GM21737 (cell line): ENCODE measurements at regions not wholly inside any gene's neighbourhood (a gene's known extent, or its start where the extent isn't known, plus 50 kb on each side); places are given as distances from the start of the nearest gene placed in this dataset.

ENCODE experiments used
- ATAC-seq: cut with Tn5 transposase; IDR thresholded peaks from one replicate; pipeline ENCODE4 v1.9.1; 2021; ENCODE audit warnings: mild to moderate bottlenecking, moderate library complexity; ENCODE audit not compliant: unreplicated experiment

GRCh38 chr6:80667006-80667405, 560.5 kb downstream of the BCKDHB start:
- no peak for ATAC-seq

DNA sequence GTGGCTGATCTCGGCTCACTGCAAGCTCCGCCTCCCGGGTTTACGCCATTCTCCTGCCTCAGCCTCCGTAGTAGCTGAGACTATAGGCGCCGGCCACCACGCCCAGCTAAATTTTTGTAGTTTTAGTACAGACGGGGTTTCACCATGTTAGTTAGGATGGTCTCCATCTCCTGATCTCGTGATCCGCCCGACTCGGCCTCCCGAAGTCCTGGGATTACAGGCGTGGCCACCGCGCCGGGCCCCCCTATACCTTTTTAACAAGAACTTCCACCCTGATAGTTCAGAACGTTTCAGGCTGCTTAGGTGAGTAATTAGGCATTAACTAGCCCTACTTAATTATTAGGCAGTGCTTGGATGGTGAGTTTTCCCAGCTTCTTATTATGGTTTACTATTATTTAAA, 552.5 kb downstream of the BCKDHB start:
- no peak for ATAC-seq

DNA sequence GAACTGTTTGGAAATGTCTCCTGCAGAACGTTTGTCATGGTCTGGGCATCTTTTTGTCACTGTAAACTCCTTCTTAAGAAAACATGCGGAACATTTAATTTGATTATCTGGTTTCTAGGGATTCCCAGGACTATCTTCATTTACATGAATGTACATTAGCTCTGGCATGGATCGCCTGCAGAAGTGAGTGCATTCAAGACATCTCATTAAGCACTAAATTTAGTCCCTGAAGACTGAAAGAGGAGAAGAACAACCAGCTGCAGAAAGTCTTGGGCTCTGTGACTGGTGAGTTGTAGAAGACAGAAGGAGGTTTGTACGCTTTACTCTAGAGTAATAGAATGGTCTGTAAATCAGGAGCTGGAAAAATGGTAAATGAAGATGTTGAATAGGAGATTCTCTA, 540.7 kb downstream of the BCKDHB start:
- ATAC-seq, result no peak

DNA sequence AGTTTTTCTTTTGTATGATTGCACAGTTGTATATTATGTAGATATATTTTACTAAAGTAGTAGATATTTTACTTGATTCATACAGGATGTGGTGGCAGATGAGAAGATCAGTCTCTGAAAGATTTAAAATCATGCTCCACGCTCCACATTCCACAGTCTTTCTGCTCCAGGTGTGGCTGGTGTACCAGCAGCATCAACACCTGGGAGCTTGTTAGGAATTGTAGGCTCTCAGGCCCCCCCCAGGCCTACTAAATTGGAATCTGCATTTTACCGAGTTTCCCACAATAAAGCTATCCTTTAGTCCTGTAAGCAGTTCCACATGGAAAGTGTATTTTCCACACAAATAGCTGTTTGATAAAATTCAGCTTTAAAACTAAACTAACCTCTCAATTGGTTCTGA, 537.4 kb downstream of the BCKDHB start:
- ATAC-seq, result no peak

DNA sequence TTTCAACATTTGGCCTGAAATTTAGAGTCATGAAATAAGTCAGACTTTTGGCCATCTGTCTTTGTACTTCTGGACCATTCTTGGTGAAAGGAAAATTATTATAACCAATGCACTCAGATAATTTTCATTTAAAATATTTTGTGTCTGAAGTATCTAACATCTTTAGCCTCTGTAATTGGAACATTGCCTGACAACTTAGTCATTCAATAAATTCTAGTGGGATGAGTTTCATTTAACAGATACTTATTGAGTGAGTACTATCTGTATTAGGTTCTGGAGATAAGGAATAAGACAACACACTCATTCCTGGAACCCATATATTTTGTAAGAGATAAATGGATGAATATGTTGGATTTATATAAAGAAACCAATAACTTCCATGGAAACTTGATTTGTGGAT, 536.0 kb downstream of the BCKDHB start:
- no peak for ATAC-seq

GRCh38 chr6:80641591-80641990, 535.1 kb downstream of the BCKDHB start:
- no peak for ATAC-seq

GRCh38 chr6:80640176-80640575, 533.7 kb downstream of the BCKDHB start:
- ATAC-seq, result no peak

DNA sequence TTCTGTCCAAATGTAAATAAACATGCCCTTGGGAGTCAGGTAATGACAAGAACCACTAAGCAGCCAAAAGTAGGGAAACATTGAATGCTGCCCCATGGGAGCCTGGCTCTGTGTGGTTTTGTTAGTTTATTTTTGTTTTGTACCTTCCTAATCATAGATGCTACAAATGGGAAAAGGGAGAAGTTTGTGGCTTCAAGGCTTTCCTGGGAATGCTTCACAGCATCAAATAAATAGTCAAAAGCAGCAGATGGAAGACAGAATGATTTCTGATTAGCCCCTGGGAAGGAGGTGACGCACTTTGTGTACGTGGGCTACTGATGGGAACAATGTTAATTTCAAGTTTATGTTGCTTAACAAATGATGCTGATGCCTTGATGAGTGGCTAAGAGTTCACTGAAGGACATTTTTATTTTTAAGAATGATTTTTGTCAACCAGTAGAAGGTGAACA, 532.7 kb downstream of the BCKDHB start:
- no peak for ATAC-seq

GRCh38 chr6:80638213-80639055, 532.0 kb downstream of the BCKDHB start:
- ATAC-seq, result no peak

DNA sequence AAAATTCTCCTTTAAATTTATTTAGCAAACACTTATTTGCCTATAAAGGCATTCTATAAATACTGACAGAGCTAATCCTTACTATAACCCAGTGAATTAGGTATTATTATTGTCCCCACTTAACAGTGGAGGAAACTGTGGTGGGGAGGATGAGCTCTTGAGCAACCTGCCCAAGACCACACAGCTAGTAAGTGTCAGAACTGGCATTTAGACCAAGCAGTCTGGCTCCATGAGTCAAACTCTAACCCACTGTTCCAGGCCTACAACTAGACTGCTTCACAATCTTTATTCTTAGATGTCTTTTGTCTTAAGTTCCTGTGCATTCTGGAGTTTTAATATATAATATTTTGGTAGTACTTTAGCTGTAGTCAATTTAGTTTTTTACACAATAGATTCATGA, 530.8 kb downstream of the BCKDHB start:
- no peak for ATAC-seq

GRCh38 chr6:80636689-80637088, 530.2 kb downstream of the BCKDHB start:
- no peak for ATAC-seq

- no peak for ATAC-seq
Observed at GRCh38 chr6:80633412-80633811, 526.9 kb downstream of the BCKDHB start.

GRCh38 chr6:80625405-80625804, 518.9 kb downstream of the BCKDHB start:
- no peak for ATAC-seq

GRCh38 chr6:80623066-80623815, 516.8 kb downstream of the BCKDHB start:
- ATAC-seq, result no peak

GRCh38 chr6:80622641-80623040, 516.2 kb downstream of the BCKDHB start:
- no peak for ATAC-seq

DNA sequence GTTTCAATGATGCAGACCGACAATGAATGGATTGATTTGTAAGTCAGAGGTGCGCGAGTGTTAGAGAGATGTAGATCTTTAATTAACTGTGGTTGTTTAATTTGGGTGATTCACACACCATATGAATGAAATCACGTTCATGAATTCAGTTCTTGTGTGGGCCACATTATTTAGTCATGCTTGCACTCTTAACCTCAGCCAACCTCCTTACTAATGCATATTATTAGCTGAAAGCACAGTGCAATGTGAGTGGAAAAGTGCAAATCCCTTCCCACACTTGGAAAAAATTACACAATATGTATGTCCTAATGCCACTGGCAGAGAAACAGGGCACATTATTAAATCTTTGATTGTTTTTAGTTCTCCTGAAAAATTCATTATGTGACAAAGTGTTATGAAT, 512.5 kb downstream of the BCKDHB start:
- no peak for ATAC-seq

DNA sequence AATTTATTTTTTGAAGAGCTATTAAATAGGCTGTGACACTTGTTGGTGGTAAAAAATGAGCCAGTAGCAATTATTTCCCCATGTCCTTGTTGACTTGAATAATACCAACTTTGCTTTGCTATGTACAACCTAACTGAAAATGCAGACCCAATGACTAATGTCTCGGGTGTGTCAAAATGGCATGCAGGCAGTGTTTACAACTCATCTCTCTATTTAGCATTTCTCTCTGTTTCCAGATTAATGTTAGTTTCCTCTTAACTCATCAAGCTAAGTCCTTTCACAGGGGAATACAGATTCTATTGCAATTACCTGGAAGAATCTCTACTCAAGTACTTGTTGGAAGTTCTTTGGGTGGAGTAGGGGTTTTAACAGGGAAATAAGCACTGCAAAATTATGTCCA, 504.4 kb downstream of the BCKDHB start:
- no peak for ATAC-seq

DNA sequence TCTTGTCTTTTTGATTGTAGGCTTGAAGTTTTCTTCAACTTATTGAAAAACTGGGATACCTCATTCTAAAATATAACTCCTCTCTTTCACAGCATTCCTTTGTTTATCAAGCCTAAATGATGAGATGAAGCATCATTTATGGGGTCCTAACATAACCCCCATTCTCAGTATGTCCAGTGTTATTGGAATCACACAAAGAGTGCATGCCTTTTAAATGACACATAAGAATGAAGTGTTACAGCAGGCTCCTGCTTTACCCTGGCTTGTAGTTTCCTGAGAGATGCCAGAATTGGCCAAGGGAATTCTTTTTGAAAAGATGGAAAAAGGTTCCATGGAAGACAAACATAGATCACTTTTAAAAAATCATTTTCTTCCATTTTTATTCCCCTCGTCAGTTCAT, 502.4 kb downstream of the BCKDHB start:
- ATAC-seq, result no peak

DNA sequence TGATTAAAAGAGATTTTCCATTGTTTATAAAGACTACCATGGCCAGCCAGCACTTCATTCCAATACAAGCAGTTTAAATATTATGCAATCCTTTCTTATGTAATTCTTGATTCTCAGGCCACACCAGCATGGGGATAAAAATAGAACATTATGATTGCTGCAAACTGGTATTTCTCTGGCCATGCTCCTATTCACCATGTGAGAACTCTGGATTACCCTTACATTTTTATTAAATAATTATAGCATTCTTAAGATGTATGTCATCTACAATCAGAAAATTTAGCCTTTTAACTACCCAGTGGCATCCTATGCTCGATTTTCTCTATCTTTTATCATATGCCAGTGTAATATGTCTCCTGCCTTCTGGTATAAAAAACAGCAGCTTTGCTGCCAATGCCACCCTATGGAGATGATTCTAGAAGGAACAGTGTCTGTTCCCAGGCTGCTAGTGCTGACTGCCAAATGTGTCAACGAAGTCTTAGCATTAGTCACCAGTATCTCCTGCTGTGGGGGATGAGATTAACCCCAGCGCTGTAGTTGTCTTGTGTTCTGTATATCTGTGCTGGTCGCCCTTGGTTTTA, 501.4 kb downstream of the BCKDHB start:
- ATAC-seq, result no peak

DNA sequence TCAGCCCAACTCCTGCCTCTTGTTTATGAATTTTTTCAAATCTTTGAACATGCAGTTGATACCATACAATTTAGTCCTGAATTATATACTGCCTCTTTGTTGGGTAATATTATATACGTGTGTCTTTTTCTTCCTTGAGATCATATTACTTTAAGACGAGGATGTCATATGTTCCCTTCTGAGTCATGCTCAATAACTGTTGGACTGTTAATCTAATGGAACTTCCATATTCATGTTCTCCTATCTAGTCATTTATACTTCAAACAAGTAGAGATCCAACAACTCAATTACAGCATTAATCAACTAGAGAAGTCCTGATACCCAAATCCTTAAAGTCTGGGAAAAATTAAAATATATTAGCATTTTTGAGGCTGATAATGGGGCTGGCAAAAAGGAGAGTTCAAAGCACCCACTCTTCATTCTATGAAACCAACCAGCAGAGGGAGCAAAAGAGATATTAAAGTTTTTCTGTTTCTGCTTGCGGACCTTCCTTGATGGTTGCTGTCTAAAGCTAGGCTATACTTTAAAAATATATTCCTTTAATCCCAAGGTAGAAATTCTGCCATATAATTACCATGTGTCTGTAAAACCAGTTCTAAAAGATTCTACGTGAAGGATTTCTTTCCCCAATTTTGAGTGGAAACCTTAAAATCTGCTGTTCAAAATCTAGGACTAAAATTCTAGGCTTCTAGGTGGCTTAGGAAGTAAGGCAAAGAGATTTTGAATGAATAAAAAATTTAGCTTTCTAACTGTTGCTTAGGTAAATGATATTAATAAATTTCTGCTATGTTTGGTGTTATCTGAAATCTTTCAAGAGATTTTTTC, 498.9 kb downstream of the BCKDHB start:
- no peak for ATAC-seq

DNA sequence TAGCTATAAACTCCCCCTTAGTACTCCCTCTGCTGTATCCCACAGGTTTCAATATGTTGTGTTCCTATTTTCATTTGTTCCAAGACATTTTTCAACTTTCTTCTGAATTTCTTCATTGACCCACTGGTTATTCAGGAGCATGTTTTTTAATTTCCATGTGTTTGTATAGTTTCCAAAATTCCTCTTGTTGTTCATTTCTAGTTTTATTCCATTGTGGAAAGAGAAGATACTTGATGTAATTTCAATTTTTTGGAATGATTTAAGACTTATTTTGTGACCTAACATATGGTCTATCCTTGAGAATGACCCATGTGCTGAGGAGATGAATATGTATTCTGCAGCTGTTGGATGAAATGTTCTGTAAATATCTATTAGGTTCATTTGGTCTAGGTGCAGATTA, 497.2 kb downstream of the BCKDHB start:
- ATAC-seq, result no peak
